HG03469 (cell line): ENCODE measurements at regions not wholly inside any gene's neighbourhood (a gene's known extent, or its start where the extent isn't known, plus 50 kb on each side); places are given as distances from the start of the nearest gene placed in this dataset.

Experiments
- ATAC-seq: cut with Tn5 transposase; IDR thresholded peaks from one replicate; pipeline ENCODE4 v1.9.1; 2021; ENCODE audit warnings: mild to moderate bottlenecking, moderate library complexity, moderate number of reproducible peaks; ENCODE audit not compliant: unreplicated experiment

- no peak for ATAC-seq
Measured at GRCh38 chr9:79000230-79001002, 571.3 kb upstream of the TLE4 start.

GRCh38 chr9:79001012-79001411, 570.8 kb upstream of the TLE4 start:
- ATAC-seq = no peak

- no peak for ATAC-seq
Measured at GRCh38 chr9:79003514-79003913, 568.3 kb upstream of the TLE4 start.

- no peak for ATAC-seq
Measured at GRCh38 chr9:79004032-79004431, 567.7 kb upstream of the TLE4 start.

- ATAC-seq = no peak
Measured at GRCh38 chr9:79006546-79006945, 565.2 kb upstream of the TLE4 start.

GRCh38 chr9:79007701-79008483, 563.9 kb upstream of the TLE4 start:
- peak; percentile 98 for ATAC-seq

- ATAC-seq = no peak
Measured at GRCh38 chr9:79008916-79009315, 562.8 kb upstream of the TLE4 start.

GRCh38 chr9:79011461-79011860, 560.3 kb upstream of the TLE4 start:
- ATAC-seq = no peak

GRCh38 chr9:79012561-79012960, 559.2 kb upstream of the TLE4 start:
- ATAC-seq = no peak

- no peak for ATAC-seq
Measured at GRCh38 chr9:79013715-79014610, 557.8 kb upstream of the TLE4 start.

GRCh38 chr9:79014929-79015699, 556.7 kb upstream of the TLE4 start:
- ATAC-seq = no peak

- ATAC-seq = no peak
Measured at GRCh38 chr9:79015951-79016350, 555.8 kb upstream of the TLE4 start.

GRCh38 chr9:79020276-79020675, 551.5 kb upstream of the TLE4 start:
- no peak for ATAC-seq

- no peak for ATAC-seq
Measured at GRCh38 chr9:79021084-79021483, 550.7 kb upstream of the TLE4 start.

GRCh38 chr9:79023134-79023580, 548.6 kb upstream of the TLE4 start:
- no peak for ATAC-seq

GRCh38 chr9:79026316-79026715, 545.4 kb upstream of the TLE4 start:
- ATAC-seq = peak; percentile 74

GRCh38 chr9:79028101-79028500, 543.7 kb upstream of the TLE4 start:
- ATAC-seq = no peak

GRCh38 chr9:79034583-79034982, 537.2 kb upstream of the TLE4 start:
- ATAC-seq = no peak

GRCh38 chr9:79037338-79037737, 534.4 kb upstream of the TLE4 start:
- ATAC-seq = no peak

GRCh38 chr9:79040671-79041070, 531.1 kb upstream of the TLE4 start:
- ATAC-seq = no peak
